CD4-positive, alpha-beta T cell (primary cell): ENCODE measurements at regions not wholly inside any gene's neighbourhood (a gene's known extent, or its start where the extent isn't known, plus 50 kb on each side); places are given as distances from the start of the nearest gene placed in this dataset.

Experiments
- ATAC-seq: fragments of 200-7000 bp; cut with Tn5 transposase; one replicate; pipeline ENCODE4 v1.10.0; 2022; ENCODE audit warnings: mild to moderate bottlenecking; ENCODE audit not compliant: poor library complexity
- CTCF ChIA-PET: fragments of 350-600 bp; sonication (Branson Sonifier 250); formaldehyde crosslinking; loops from one replicate; lab custom pipeline; 2021; ENCODE audit warnings: antibody characterized with exemption, inconsistent platforms; lab: Charles Lee
- POLR2A ChIA-PET: fragments of 350-600 bp; sonication (Branson Sonifier 250); formaldehyde crosslinking; loops from one replicate; lab custom pipeline; 2021; ENCODE audit warnings: antibody characterized with exemption, inconsistent platforms; lab: Charles Lee
- DNase-seq, 14 experiments: peaks; one replicate each; pipeline ENCODE4 v3.0.0-alpha.2; 2013 to 2020; ENCODE audit warnings: mixed read lengths in 2 of 14
- H3K27ac ChIP-seq, 2 donors: one replicate each; pipeline versions ENCODE4 v1.5.1 to v1.7.0; 2013; ENCODE audit warnings: low read length in 2 of 2, low read depth in 1 of 2, mild to moderate bottlenecking in 1 of 2
- H3K27me3 ChIP-seq, 2 experiments: 1 replicate in 1 of 2; 2 replicates in 1 of 2; pipeline versions ENCODE4 v1.6.1 to v1.7.0; 2013; ENCODE audit warnings: low read length in 2 of 2, control low read depth in 1 of 2, mild to moderate bottlenecking in 1 of 2, moderate library complexity in 1 of 2; ENCODE audit not compliant: insufficient read depth in 2 of 2, control insufficient read depth in 1 of 2
- H3K36me3 ChIP-seq: one replicate; pipeline ENCODE4 v1.6.1; 2013; ENCODE audit warnings: low read length, control low read depth; ENCODE audit not compliant: insufficient read depth
- H3K4me1 ChIP-seq: one replicate; pipeline ENCODE4 v1.6.1; 2013; ENCODE audit warnings: low read length, control low read depth; ENCODE audit not compliant: insufficient read depth
- H3K4me3 ChIP-seq: one replicate; pipeline ENCODE4 v1.5.1; 2013; ENCODE audit warnings: mild to moderate bottlenecking, low read length, moderate library complexity
- H3K9me3 ChIP-seq, 2 experiments: 1 replicate in 1 of 2; 2 replicates in 1 of 2; pipeline versions ENCODE4 v1.6.1 to v1.7.0; 2013; ENCODE audit warnings: low read length in 2 of 2, mild to moderate bottlenecking in 2 of 2, control low read depth in 1 of 2, moderate library complexity in 1 of 2; ENCODE audit not compliant: control insufficient read depth in 1 of 2, insufficient read depth in 1 of 2
- H3K27ac Mint-ChIP-seq: one replicate; pipeline ENCODE4 v1.8.0; 2020; ENCODE audit warnings: mixed read lengths
- H3K27me3 Mint-ChIP-seq: one replicate; pipeline ENCODE4 v1.8.0; 2021; ENCODE audit warnings: mixed read lengths
- H3K36me3 Mint-ChIP-seq: one replicate; pipeline ENCODE4 v1.8.0; 2021; ENCODE audit warnings: low read depth, mixed read lengths
- H3K4me1 Mint-ChIP-seq: one replicate; pipeline ENCODE4 v1.8.0; 2021; ENCODE audit warnings: low read depth, mixed read lengths
- H3K4me3 Mint-ChIP-seq: one replicate; pipeline ENCODE4 v1.8.0; 2020; ENCODE audit warnings: mild to moderate bottlenecking, mixed read lengths
- H3K9me3 Mint-ChIP-seq: one replicate; pipeline ENCODE4 v1.8.0; 2020; ENCODE audit warnings: mixed read lengths
- intact Hi-C, 2 experiments: fragments of 100-400 bp; cut with DNase I in 1 of 2; cut with micrococcal nuclease in 1 of 2; formaldehyde crosslinking; loops; one replicate each; pipeline versions ENCODE4 v1.15.1 to v1.9.0; 2023 to 2025; cut with DNase I, micrococcal nuclease
- TF ChIP-seq, protein P1 (sequence below): fragments of 200-600 bp; IDR thresholded peaks from one replicate; pipeline ENCODE4 v1.8.0; 2022; ENCODE audit warnings: antibody characterized with exemption, mild to moderate bottlenecking

DNA sequence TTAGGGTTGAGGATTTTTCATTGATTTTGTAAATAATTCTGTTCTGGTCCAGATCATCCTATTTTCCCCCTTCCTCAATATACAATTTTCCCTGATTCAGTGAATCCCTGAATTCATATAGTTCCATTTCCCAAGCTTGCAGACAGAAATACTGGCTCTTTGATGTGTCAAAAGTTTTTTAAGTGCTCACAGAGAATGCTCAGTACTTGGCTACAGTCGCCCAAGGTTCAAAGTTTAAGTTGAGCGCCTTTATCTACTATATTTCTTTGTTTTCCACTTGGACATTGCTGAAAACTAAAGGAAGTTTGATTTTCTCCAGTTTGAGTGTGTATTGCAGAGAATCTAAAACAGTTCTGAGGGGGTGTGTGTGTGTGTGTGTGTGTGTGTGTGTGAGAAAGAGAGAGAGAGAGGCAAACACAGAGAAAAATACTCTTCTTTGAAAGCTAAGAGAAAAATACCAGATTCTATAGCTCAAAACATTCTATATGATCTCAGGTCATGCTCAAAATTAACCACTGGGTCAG, 136.2 kb upstream of the ACO1 start:
- Mint-ChIP-seq H3K27ac (no peak overlapping the region), H3K4me3 (no peak overlapping the region), H3K36me3 (no peaks in the 10 kb centered on the region), H3K4me1 (no peaks in the 10 kb centered on the region), H3K27me3 (peaks cover 14% of the 10 kb centered on the region), H3K9me3 (no peaks in the 10 kb centered on the region)
- intact Hi-C loops = no loop called here
- no peak overlapping the region for H3K4me3 ChIP-seq
- TF ChIP-seq, protein P1, sequence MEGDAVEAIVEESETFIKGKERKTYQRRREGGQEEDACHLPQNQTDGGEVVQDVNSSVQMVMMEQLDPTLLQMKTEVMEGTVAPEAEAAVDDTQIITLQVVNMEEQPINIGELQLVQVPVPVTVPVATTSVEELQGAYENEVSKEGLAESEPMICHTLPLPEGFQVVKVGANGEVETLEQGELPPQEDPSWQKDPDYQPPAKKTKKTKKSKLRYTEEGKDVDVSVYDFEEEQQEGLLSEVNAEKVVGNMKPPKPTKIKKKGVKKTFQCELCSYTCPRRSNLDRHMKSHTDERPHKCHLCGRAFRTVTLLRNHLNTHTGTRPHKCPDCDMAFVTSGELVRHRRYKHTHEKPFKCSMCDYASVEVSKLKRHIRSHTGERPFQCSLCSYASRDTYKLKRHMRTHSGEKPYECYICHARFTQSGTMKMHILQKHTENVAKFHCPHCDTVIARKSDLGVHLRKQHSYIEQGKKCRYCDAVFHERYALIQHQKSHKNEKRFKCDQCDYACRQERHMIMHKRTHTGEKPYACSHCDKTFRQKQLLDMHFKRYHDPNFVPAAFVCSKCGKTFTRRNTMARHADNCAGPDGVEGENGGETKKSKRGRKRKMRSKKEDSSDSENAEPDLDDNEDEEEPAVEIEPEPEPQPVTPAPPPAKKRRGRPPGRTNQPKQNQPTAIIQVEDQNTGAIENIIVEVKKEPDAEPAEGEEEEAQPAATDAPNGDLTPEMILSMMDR = no peak
- H3K27me3 ChIP-seq = no peaks in the 10 kb centered on the region
- H3K27ac ChIP-seq = no peak overlapping the region
- ATAC-seq (no peak), DNase-seq (no peak)
- H3K9me3 ChIP-seq = no peaks in the 10 kb centered on the region
- no peaks in the 10 kb centered on the region for H3K36me3 ChIP-seq
- no peaks in the 10 kb centered on the region for H3K4me1 ChIP-seq
- ChIA-PET POLR2A (no interaction called here), CTCF (no interaction called here)

DNA sequence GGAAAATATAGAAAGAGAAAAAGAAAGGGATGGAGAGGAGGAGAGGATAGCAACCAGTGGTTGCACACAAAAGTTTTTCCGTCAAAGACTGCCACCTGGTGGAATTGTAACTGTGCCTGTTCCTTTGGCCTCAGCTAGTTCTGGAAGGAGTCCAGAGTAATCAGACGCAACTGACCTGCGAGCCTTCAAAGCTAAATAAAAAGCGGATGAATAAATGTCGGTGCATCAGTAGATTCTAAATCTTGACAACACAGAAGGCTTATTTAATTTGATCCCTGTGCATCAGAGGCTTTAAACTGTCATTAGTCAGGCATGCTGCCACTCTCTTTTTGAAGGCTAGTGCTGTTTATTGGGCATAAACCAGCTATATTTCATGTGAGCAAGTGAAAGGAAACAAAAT, 132.9 kb upstream of the ACO1 start:
- ATAC-seq (peak; percentile 39), DNase-seq (peak in 10 of 14 experiments; percentile 0 to 48 (median 6))
- ChIA-PET POLR2A (no interaction called here), CTCF (no interaction called here)
- H3K27me3 Mint-ChIP-seq = peaks cover 14% of the 10 kb centered on the region
- H3K4me3 ChIP-seq = no peak overlapping the region
- no peaks in the 10 kb centered on the region for H3K27me3 ChIP-seq
- TF ChIP-seq, protein P1 = peak; percentile 39
- no peaks in the 10 kb centered on the region for H3K36me3 Mint-ChIP-seq
- H3K9me3 ChIP-seq = no peaks in the 10 kb centered on the region
- H3K27ac ChIP-seq = no peak overlapping the region
- no peaks in the 10 kb centered on the region for H3K4me1 ChIP-seq
- H3K36me3 ChIP-seq = no peaks in the 10 kb centered on the region
- intact Hi-C loops = loop anchor here (1.0 to 2.0 kb wide), 2 partner anchors 1131 kb away; no protein-coding TSS in a partner anchor
- no peaks in the 10 kb centered on the region for H3K9me3 Mint-ChIP-seq
- no peaks in the 10 kb centered on the region for H3K4me1 Mint-ChIP-seq
- H3K4me3 Mint-ChIP-seq = no peak overlapping the region
- no peak overlapping the region for H3K27ac Mint-ChIP-seq

GRCh38 chr9:32253731-32254130, 130.7 kb upstream of the ACO1 start:
- intact Hi-C loops = no loop called here
- no peak overlapping the region for H3K4me3 Mint-ChIP-seq
- CTCF ChIA-PET = no interaction called here
- Histone ChIP-seq H3K4me1 (no peaks in the 10 kb centered on the region), H3K4me3 (no peak overlapping the region), H3K36me3 (no peaks in the 10 kb centered on the region), H3K9me3 (no peaks in the 10 kb centered on the region), H3K27me3 (no peaks in the 10 kb centered on the region), H3K27ac (no peak overlapping the region)
- H3K9me3 Mint-ChIP-seq = no peaks in the 10 kb centered on the region
- H3K4me1 Mint-ChIP-seq = no peaks in the 10 kb centered on the region
- TF ChIP-seq, protein P1 = no peak
- H3K27ac Mint-ChIP-seq = no peak overlapping the region
- POLR2A ChIA-PET = no interaction called here
- no peak for ATAC-seq
- H3K36me3 Mint-ChIP-seq = no peaks in the 10 kb centered on the region
- peaks cover 19% of the 10 kb centered on the region for H3K27me3 Mint-ChIP-seq
- DNase-seq = no peak
